ENCODE measurements at regions not wholly inside any gene's neighbourhood (a gene's known extent, or its start where the extent isn't known, plus 50 kb on each side); places are given as distances from the start of the nearest gene placed in this dataset.

- TF ChIP-seq POLR2A (IDR thresholded peaks at IDR 0.05; ENCODE audit: low read length) (no peak), GATA1 (IDR thresholded peaks at IDR 0.05; ENCODE audit: low read depth, low read length) (no peak)
Measured at GRCh38 chr5:93346301-93346700, 234.7 kb downstream of the NR2F1-AS1 start.
